T-helper 2 cell (primary cell): ENCODE measurements at regions not wholly inside any gene's neighbourhood (a gene's known extent, or its start where the extent isn't known, plus 50 kb on each side); places are given as distances from the start of the nearest gene placed in this dataset.

Experiments
- DNase-seq, 5 experiments: peaks; one replicate each; pipeline versions ENCODE4 v3.0.0 to v3.0.0-alpha.2; 2012 to 2022

GRCh38 chr5:3963652-3964051 is 368.0 kb downstream of the IRX1 start:
- no peak for DNase-seq

DNA sequence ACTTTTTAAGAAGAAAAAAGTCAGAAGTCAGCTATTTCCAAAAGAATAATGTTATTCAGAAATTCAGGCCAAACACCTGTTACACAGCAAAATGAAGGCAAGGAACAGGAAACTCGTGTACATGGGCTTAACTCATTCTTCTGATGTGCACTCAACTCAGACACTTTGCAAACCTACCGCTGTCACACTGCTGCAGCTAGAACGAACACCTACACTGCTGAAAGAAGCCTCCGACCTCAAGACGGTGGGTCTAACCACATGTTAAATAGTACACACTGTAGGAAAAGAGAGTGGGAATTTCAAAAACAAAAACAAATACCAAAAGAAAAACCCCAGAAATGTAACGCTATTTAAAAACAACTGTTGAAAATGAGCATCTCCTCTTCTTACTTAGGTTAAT is 384.5 kb downstream of the IRX1 start:
- no peak for DNase-seq

GRCh38 chr5:3987867-3988266 is 392.2 kb downstream of the IRX1 start:
- DNase-seq = no peak

DNA sequence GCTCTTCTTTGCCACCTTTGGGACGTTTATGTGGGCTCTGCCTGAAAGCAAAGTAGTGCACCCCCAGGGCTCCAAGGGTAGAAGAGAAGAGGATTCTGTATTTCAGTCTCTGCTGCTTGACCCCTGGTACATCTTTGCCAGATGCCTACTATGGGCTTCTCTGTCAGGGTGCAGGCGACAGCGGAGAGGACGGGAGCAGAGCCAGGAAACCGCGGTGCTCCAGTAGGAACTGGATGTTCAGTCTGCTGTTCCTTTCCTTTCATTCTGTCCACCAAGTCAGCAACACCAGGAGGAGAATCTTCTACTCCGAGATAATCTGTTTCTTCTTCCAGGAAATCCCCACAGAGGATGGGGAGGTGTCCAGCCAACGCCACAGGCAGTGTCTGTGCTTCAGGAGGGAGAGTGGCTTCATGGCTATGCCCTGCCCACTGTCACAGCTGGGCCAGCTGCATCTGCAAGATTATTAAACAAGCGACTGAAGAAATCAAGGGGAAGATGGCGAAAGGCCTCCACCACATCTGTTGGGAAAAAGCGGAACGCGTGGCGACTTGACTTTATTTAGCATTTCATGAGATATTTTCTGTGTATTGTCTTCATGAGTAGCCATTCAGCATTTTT is 398.3 kb downstream of the IRX1 start:
- DNase-seq = no peak

- no peak for DNase-seq
Observed at GRCh38 chr5:3994628-3995027, 399.0 kb downstream of the IRX1 start.

GRCh38 chr5:3995954-3996619 is 400.5 kb downstream of the IRX1 start:
- DNase-seq = no peak

DNA sequence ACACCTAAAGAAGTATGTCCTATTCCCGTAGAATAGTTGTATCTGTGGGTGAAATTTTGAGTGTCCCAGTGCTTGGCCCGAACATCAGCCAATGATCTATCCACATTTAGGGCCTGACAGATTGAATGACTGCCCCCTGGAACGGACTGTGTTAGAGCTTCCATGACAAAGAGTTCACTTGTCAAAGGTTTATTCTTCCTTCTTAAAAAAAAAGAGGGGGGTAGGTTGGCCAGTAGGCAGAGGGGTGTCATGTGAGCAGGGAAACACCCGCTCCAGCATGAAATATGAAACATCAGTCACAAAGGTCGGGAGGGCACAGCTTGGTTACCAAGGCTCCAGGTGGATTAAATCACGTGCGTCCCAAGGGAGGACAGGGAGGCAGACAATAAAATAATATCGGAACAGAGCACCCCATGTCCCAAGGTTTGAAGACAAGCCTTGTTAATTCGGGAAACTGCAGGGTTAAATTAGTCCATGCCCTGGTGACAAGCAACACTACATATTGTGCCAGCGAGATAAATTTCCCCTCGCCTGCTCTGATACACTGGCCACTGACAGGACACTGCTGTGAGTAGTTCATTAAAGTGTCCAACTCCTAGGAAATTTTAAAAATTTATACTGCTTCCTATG is 401.2 kb downstream of the IRX1 start:
- DNase-seq = no peak

DNA sequence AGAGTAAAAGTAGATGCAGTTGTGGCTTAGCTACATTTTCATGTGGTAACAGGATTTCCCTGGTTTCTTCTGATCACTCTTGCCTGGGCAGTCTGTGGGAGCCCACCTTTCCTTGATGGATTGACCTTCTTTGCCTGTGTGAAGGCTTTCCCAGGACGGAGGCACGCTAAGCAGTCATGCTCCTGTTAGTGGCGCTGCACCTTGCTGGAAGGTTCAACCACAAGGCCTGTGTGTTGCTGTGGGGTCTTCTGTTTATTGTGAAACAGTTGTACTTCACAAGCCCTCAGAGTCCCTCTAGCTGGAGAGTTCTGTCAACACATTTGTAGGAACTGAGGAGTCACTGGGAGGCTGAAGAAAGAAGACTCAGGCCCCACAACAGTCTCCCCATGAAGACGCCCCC is 402.0 kb downstream of the IRX1 start:
- no peak for DNase-seq

- no peak for DNase-seq
Observed at GRCh38 chr5:3999929-4000328, 404.3 kb downstream of the IRX1 start.

- no peak for DNase-seq
Observed at GRCh38 chr5:4001004-4001403, 405.4 kb downstream of the IRX1 start.

DNA sequence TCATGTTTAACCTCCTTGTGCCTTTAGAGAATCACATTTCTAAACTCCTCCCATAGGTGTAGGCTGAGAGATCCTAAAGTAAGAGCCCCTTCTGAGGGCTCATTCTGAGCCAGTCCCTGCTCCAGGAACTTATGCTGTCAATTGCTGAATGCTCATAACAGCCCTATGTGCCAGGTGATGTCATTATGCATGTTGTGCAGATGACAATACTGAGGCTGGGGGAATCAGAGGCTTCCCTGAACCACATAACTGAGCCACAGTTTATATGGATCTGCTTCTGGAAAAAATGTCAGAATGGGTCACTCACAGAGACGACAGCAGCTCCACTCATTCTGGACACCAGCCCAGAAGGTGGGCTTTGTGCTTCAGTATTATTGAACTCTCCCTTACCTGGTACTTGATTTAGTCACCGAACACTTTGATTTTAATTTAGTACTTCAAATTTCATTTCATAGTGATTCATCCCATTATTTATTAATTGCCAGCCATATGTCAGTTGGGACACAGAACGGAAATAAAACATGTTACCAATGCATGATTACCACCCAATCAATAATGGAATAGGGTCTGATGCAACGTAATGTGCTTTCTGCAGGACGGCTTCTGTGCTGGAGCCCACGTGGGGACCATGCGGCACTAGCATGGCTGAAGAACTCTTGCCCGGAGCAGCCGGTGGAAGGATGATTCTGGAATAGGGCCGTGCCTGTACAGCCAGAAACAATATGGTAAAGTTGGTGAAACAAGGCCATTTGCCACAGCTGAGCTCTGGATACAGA is 406.3 kb downstream of the IRX1 start:
- DNase-seq = no peak

DNA sequence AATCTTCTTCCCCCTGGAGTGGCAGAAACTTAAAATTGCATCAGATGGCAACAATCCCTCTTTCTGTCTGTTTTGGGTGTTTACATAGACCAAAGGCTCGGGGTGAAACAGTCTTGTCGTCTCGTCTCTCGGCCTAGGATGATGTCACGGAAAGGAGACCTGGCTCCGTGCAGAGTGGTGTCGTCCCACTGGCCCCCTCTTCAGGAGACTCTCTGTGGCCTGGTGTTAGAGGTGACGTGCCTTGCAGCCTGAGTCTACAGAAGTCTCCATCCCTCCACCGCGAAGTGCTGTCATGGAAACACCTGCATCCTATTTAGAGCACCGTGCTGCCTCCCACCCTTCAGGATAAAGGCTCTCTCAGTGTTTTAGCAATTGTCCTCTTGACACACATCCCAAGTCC is 409.7 kb downstream of the IRX1 start:
- DNase-seq = no peak

GRCh38 chr5:4007001-4007400 is 411.4 kb downstream of the IRX1 start:
- DNase-seq = no peak

GRCh38 chr5:4011943-4012342 is 416.3 kb downstream of the IRX1 start:
- no peak for DNase-seq

- DNase-seq = no peak
Observed at GRCh38 chr5:4013106-4013898, 417.7 kb downstream of the IRX1 start.

GRCh38 chr5:4015709-4016108 is 420.1 kb downstream of the IRX1 start:
- no peak for DNase-seq

DNA sequence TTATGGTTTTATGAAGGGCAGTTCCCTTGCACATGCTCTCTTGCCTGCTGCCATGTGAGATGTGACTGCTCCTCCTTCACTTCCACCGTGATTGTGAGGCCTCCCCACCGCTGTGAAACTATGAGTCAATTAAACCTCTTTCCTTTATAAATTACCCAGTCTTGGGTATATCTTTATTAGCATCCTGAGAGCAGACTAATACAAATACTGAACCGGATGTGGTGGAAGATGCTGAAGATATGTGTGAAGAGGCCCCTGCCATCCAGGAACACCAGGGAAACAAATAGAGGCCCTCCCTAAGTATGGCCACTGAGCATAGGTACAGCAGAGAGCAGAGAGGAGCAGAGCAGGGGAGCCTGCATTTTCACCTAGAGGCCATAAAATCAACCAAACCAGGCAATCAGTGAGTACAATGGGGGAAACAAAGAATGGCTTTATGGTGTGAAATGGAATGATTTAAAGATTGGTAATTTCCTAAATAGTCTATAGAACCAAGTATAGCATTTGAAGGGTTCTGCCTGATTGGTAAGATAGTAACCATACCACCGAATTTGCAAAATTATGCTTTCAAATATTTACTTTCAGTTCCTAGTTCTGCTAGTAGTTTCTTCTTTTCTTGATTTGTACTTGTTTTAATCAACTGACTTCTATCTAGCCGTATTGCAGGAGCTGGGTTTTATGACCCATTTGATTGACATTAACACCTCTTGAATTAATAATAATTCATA is 421.6 kb downstream of the IRX1 start:
- DNase-seq = no peak

GRCh38 chr5:4018007-4018406 is 422.4 kb downstream of the IRX1 start:
- DNase-seq = no peak

- no peak for DNase-seq
Observed at GRCh38 chr5:4019009-4019769, 423.6 kb downstream of the IRX1 start.

- no peak for DNase-seq
Observed at GRCh38 chr5:4019841-4020240, 424.2 kb downstream of the IRX1 start.

GRCh38 chr5:4020400-4020799 is 424.8 kb downstream of the IRX1 start:
- no peak for DNase-seq
